HUES48 (cell line): ENCODE measurements at regions not wholly inside any gene's neighbourhood (a gene's known extent, or its start where the extent isn't known, plus 50 kb on each side); places are given as distances from the start of the nearest gene placed in this dataset.

Source experiments
- H3K27ac ChIP-seq: one replicate; pipeline ENCODE4 v1.7.0; 2013; ENCODE audit warnings: low read depth, low read length, inconsistent platforms
- H3K27me3 ChIP-seq: 2 replicates; pipeline ENCODE4 v1.6.1; 2013; ENCODE audit warnings: mild to moderate bottlenecking, low read length; ENCODE audit not compliant: control insufficient read depth, insufficient read depth
- H3K36me3 ChIP-seq: 2 replicates; pipeline ENCODE4 v1.6.1; 2013; ENCODE audit warnings: low read length; ENCODE audit not compliant: control insufficient read depth, insufficient read depth
- H3K4me1 ChIP-seq: 2 replicates; pipeline ENCODE4 v1.6.1; 2013; ENCODE audit warnings: mild to moderate bottlenecking, low read length; ENCODE audit not compliant: control insufficient read depth, insufficient read depth
- H3K4me3 ChIP-seq: 2 replicates; pipeline ENCODE4 v1.5.1; 2013; ENCODE audit warnings: mild to moderate bottlenecking, low read depth, low read length
- H3K9ac ChIP-seq: 2 replicates; pipeline ENCODE4 v1.6.1; 2013; ENCODE audit warnings: mild to moderate bottlenecking, low read depth, low read length, moderate library complexity
- H3K9me3 ChIP-seq: 2 replicates; pipeline ENCODE4 v1.6.1; 2013; ENCODE audit warnings: low read length; ENCODE audit not compliant: control insufficient read depth, insufficient read depth

- Histone ChIP-seq H3K27me3 (no peaks in the 10 kb centered on the region), H3K36me3 (no peaks in the 10 kb centered on the region), H3K9me3 (no peaks in the 10 kb centered on the region)
Observed at GRCh38 chr7:48755061-48755555, 169.2 kb upstream of the CDC14C start.

DNA sequence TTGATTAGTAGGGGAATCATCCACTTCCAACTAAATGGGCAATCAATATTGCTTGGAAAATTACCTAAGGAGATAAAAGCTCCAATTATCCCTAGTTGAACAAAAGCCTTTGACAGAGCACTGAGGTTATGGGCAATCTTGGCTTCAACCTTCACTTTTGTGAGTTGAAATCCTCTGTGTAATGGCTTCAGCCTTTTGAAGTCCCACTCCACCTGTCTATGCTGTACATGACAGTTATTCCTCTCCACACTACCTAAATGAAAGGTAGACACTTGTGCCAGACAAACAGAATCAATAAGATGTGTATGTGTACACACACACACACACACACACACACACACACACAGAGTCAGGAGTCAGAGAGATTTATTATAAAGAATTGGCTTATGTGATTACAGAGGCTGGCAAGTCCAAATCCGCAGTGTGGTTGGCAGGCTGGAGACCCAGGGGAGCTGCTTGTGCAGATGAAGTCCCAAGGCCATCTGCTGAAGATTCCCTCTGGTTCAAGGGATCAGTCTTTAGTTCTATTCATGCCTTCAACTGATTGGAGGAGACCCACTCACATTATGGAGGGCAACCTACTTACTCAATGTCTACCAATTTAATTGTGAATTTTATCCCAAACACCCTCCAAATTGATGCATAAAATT, 164.8 kb upstream of the CDC14C start:
- H3K4me1 ChIP-seq = no peaks in the 10 kb centered on the region; the same call in 1 of the 2 replicates
- H3K36me3 ChIP-seq = no peaks in the 10 kb centered on the region
- H3K27ac ChIP-seq = no peak overlapping the region
- H3K4me3 ChIP-seq = no peak overlapping the region
- no peak overlapping the region for H3K9ac ChIP-seq
- no peaks in the 10 kb centered on the region for H3K9me3 ChIP-seq
- H3K27me3 ChIP-seq = no peaks in the 10 kb centered on the region

More at GRCh38 chr7:48755061-48755555, 169.2 kb upstream of the CDC14C start:
- no peak overlapping the region for H3K27ac ChIP-seq
- no peaks in the 10 kb centered on the region; the same call in 1 of the 2 replicates for H3K4me1 ChIP-seq
- no peak overlapping the region for H3K9ac ChIP-seq
- H3K4me3 ChIP-seq = no peak overlapping the region

GRCh38 chr7:48760528-48761265, 163.7 kb upstream of the CDC14C start:
- H3K9ac ChIP-seq = no peak overlapping the region
- no peak overlapping the region for H3K4me3 ChIP-seq
- H3K36me3 ChIP-seq = no peaks in the 10 kb centered on the region
- H3K4me1 ChIP-seq = no peaks in the 10 kb centered on the region; the same call in 1 of the 2 replicates
- H3K27me3 ChIP-seq = no peaks in the 10 kb centered on the region
- no peaks in the 10 kb centered on the region for H3K9me3 ChIP-seq
- H3K27ac ChIP-seq = no peak overlapping the region

GRCh38 chr7:48780862-48781261, 143.5 kb upstream of the CDC14C start:
- Histone ChIP-seq H3K27ac (no peak overlapping the region), H3K4me3 (no peak overlapping the region), H3K9ac (no peak overlapping the region), H3K4me1 (no peaks in the 10 kb centered on the region), H3K36me3 (no peaks in the 10 kb centered on the region), H3K27me3 (no peaks in the 10 kb centered on the region), H3K9me3 (peaks cover 12% of the 10 kb centered on the region; the same call in 1 of the 2 replicates)

DNA sequence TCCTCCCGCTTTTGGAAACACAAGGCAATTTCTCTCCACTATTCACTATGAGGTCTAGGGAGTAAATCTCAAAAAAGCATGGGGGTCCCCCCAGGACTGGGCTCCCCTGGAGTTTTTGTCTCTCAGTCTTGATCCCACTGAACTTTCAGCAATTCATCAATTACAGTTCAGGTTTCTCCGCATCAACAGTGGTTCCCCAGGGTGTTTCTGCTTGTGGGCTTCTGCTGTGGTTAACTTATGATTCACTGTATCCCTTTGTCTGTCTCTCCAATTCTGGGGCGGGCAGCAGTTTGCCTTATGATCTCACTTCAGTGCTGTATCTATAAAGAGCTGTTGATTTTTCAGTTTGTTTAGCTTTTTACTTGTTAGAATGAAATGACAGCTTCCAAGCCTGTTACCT, 142.6 kb upstream of the CDC14C start:
- Histone ChIP-seq H3K27ac (no peak overlapping the region), H3K27me3 (no peaks in the 10 kb centered on the region)

DNA sequence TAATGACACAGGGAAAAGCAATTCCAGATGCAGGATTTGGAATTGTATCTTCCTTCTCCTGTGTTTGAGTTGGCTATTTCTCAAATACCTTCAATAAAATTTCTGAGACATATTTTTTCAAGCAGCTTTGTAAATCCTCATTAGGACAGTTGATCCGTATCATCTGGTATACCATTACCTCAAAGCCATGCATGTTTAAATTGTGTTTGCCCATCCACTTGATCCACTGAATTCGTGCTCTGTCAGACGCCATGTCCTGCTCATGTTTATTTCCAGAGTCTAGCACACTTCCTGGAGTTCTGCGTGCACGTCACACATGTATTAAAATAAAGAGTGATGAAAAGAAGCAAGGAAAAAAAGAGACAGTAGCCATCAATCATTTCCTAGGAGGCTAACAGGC, 141.8 kb upstream of the CDC14C start:
- Histone ChIP-seq H3K4me1 (no peaks in the 10 kb centered on the region), H3K9ac (no peak overlapping the region)

More for the DNA sequence above, 142.6 kb upstream of the CDC14C start:
- Histone ChIP-seq H3K9me3 (peaks cover 12% of the 10 kb centered on the region; the same call in 1 of the 2 replicates), H3K4me3 (no peak overlapping the region), H3K9ac (no peak overlapping the region), H3K36me3 (no peaks in the 10 kb centered on the region), H3K4me1 (no peaks in the 10 kb centered on the region)

GRCh38 chr7:48786951-48787350, 137.4 kb upstream of the CDC14C start:
- Histone ChIP-seq H3K27ac (no peak overlapping the region), H3K4me1 (no peaks in the 10 kb centered on the region)

More for the DNA sequence above, 141.8 kb upstream of the CDC14C start:
- Histone ChIP-seq H3K4me3 (no peak overlapping the region), H3K9me3 (peaks cover 12% of the 10 kb centered on the region; the same call in 1 of the 2 replicates), H3K36me3 (no peaks in the 10 kb centered on the region), H3K27me3 (no peaks in the 10 kb centered on the region), H3K27ac (no peak overlapping the region)

GRCh38 chr7:48803250-48803649, 121.1 kb upstream of the CDC14C start:
- Histone ChIP-seq H3K36me3 (no peaks in the 10 kb centered on the region), H3K4me3 (no peak overlapping the region), H3K9me3 (no peaks in the 10 kb centered on the region)

More at GRCh38 chr7:48786951-48787350, 137.4 kb upstream of the CDC14C start:
- Histone ChIP-seq H3K27me3 (no peaks in the 10 kb centered on the region), H3K9ac (no peak overlapping the region), H3K36me3 (no peaks in the 10 kb centered on the region), H3K9me3 (no peaks in the 10 kb centered on the region), H3K4me3 (no peak overlapping the region)

GRCh38 chr7:48806731-48807130, 117.6 kb upstream of the CDC14C start:
- Histone ChIP-seq H3K4me1 (no peaks in the 10 kb centered on the region), H3K36me3 (no peaks in the 10 kb centered on the region), H3K27me3 (no peaks in the 10 kb centered on the region), H3K27ac (no peak overlapping the region), H3K9me3 (no peaks in the 10 kb centered on the region), H3K9ac (no peak overlapping the region), H3K4me3 (no peak overlapping the region)

More at GRCh38 chr7:48803250-48803649, 121.1 kb upstream of the CDC14C start:
- no peaks in the 10 kb centered on the region for H3K4me1 ChIP-seq
- H3K9ac ChIP-seq = no peak overlapping the region
- no peaks in the 10 kb centered on the region for H3K27me3 ChIP-seq
- no peak overlapping the region for H3K27ac ChIP-seq

- no peak overlapping the region for H3K4me3 ChIP-seq
- no peak overlapping the region for H3K27ac ChIP-seq
- no peaks in the 10 kb centered on the region for H3K9me3 ChIP-seq
- no peak overlapping the region for H3K9ac ChIP-seq
- no peaks in the 10 kb centered on the region for H3K4me1 ChIP-seq
- H3K36me3 ChIP-seq = no peaks in the 10 kb centered on the region
- no peaks in the 10 kb centered on the region for H3K27me3 ChIP-seq
Observed at GRCh38 chr7:48811071-48811470, 113.3 kb upstream of the CDC14C start.

DNA sequence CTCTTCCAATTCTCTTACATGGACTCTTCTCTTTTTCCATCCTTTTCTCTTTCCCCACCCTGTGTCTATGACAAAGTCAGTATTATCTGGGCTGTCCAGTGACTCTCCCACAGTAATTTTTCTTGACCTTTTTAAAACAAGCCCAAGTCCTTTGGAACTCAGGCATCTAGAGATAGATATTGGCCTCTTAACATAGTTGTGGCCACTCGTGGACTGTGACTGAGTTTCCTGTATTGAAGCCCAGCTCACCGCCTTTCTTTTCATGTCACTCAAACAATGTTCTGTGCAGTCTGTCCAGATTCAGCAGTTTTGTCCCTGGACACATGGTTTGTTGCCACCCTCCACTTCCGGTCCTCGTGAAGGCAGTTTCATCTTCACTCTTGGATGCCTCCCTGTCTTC, 110.9 kb upstream of the CDC14C start:
- H3K4me3 ChIP-seq = no peak overlapping the region
- H3K36me3 ChIP-seq = no peaks in the 10 kb centered on the region
- H3K27ac ChIP-seq = no peak overlapping the region
- no peaks in the 10 kb centered on the region for H3K27me3 ChIP-seq
- no peaks in the 10 kb centered on the region; the same call in 1 of the 2 replicates for H3K4me1 ChIP-seq
- no peaks in the 10 kb centered on the region for H3K9me3 ChIP-seq
- H3K9ac ChIP-seq = no peak overlapping the region
